Activated CD8-positive, alpha-beta memory T cell treated with anti-CD3 and anti-CD28 coated beads, Interleukin-2, amount 50 U/mL, for 1 hour (primary cell): ENCODE measurements at regions not wholly inside any gene's neighbourhood (a gene's known extent, or its start where the extent isn't known, plus 50 kb on each side); places are given as distances from the start of the nearest gene placed in this dataset.
"Not testable (repeated sequence)": the region's sequence is repeated elsewhere in the genome, so short reads cannot be mapped to it uniquely, and the experiment has no call there.

Experiments
- DNase-seq: peaks from one replicate; pipeline ENCODE4 v3.0.0-alpha.2; 2020; ENCODE audit errors: extremely low read depth

DNA sequence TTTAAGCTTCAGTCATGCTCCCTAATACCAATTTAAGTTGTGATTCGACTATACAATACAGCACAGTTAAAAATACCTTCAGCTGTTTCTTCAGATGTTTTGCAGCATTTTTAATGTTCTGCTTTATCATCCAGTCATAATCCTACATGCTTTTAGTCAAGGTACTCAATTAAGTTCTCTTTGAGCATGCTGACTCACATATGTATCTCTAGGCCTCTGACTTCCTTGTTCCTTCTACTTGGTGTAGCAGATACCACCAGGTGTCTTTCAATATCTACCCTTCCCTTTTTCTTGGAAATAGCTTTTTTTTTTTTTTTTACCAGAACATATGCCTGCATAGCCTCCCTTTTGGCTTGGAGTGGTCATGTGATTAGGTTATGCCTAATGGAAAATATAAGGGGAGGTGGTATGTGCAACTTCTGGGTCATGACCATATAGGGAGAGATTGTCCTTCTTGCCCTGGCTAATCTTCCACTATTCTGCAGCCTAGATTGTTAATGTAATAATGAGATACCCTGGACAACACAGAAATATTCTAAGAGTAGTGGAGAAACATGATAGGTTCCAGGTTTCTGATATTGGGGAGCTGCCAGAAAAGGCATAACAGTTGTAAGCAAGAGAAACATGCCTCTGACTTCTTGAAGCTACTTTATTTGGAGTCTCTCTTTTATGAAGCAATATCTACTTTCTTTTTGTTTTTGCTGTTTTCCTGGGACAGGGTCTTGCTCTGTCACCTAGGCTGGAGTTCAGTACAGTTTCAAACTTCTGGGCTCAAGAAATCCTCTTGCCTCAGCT lies 737.2 kb upstream of the SLIT2 start:
- no peak for DNase-seq

GRCh38 chr4:19512086-19512485 lies 739.6 kb upstream of the SLIT2 start:
- no peak for DNase-seq

DNA sequence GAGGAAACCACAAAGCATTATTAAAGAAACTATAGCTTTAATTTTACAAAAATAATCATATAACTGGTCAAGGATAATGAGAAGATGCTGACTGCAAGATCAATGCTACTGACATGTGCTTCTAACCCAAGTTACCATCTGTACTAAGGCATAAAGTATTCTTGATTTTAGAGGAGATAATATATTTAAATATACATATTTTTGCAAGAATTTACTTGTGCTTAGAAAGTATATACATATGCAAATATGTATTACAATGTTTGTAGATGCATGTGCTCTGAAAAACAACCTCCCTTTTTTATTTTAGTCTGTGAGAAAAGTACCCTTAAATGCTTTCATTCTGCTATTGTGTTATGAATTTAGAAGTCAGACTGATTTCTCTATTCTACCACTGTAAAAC lies 740.7 kb upstream of the SLIT2 start:
- no peak for DNase-seq

DNA sequence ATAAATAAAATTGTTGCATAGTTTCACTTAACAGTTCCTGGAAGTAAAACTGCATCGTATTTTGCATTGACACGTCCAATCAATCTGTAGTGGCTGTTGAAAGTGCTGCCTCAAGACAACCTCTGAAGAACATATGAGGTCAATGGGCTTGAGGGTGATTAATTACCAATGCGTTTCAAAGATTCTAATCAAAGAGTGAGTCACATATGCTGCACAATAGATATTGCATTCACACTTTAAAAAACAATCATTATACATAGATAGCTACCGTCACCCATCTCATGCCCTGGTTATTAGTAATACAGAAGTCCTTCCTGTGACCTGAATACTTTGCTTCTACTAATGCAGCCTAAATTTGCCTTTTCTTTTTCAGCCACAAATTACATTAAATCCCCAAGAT lies 743.3 kb upstream of the SLIT2 start:
- no peak for DNase-seq

- no peak for DNase-seq
These were observed 754.0 kb upstream of the SLIT2 start for GRCh38 chr4:19497705-19498104.

GRCh38 chr4:19496756-19497155 lies 754.9 kb upstream of the SLIT2 start:
- no peak for DNase-seq

DNA sequence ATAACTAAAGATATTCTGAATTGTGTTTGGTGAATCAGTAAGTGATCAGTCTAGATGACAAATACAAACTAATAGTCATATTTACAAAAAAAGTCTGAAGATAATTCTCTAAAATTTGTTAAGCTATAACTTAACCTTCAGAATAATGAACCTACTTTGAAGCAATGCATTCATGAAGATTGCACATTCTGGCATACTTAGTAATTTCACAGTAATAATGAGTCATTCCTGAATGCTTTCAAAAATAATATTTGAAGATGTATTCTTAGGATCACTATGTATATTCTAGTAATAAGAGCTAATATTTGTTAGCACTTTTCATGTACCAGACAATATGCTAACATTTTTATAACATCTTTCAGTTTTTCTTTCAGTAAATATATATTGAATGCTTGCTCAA lies 756.7 kb upstream of the SLIT2 start:
- DNase-seq: no peak

- no peak for DNase-seq
These were observed 759.1 kb upstream of the SLIT2 start for GRCh38 chr4:19492606-19493005.

DNA sequence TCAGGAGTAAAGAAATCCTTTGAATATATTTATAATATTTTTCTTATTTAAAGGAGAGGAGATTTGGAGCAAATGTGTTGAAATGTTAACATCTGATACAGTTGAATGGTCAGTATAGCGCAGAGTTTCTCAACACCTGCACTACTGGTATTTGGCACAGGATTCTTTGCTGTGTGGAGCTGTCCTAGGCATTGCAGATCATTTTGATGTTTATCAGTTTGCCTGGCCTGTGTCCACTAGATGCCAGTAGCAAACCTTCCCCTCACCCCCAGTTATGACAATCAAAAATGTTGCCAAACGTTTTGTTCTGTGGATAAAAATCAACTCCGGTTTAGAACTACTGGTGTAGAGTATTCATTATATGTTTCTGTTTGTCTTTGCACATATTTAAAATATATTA lies 765.3 kb upstream of the SLIT2 start:
- DNase-seq: no peak

DNA sequence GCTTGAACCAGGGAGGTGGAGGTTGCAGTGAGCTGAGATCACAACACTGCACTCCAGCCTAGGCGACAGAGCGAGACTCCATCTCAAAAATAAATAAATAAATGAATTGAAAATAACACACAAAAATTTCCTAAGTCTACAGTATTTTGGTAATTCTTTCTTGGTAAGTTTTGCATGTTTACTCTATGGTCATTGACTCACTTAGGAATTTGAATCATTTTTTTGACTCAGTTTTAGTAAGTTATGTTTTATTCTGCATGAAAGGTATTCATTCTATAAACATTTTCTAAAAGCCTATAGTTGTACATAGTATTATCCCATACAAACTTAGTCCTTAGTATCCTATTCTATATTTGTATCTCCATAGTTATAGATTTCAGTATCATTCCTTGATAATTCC lies 772.9 kb upstream of the SLIT2 start:
- no peak for DNase-seq

- no peak for DNase-seq
These were observed 778.1 kb upstream of the SLIT2 start for GRCh38 chr4:19473569-19473968.

DNA sequence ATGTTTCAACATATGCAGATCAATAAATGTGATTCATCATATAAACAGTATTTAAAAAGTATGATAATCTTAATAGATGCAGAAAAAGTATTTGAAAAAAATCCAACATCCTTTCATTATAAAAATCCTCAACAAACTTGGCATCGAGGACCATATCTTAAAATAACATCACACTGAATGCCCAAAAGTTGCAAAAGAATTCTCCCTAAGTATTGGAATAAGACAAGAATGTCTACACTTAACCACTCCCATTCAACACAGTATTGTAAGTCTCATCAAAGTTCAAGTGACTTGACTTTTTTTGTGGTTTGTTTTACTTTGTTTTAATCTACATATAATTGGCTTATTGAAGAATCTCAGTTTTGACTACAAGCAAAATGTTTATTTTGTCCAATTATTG lies 779.0 kb upstream of the SLIT2 start:
- DNase-seq: no peak

- DNase-seq: not testable (repeated sequence)
These were observed 781.7 kb upstream of the SLIT2 start for GRCh38 chr4:19470001-19470400.

DNA sequence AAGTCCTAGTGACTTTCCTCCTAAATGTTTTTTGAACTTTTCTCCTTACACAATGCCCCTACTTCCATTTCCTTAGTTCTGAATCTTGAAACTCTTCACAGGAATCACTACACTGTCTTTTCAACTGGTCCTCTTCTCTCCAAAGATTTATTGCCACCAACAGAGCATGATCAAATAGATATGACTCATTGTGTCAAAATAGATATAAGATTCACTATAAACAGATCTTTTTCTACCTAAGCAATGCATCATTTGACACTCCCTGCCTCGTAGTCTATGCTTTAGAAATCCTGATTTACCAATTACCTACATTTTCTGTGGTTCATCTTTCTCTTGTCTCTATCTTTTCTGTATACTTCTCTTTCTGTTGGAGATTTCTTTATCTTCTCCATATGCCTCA lies 789.6 kb upstream of the SLIT2 start:
- no peak for DNase-seq

DNA sequence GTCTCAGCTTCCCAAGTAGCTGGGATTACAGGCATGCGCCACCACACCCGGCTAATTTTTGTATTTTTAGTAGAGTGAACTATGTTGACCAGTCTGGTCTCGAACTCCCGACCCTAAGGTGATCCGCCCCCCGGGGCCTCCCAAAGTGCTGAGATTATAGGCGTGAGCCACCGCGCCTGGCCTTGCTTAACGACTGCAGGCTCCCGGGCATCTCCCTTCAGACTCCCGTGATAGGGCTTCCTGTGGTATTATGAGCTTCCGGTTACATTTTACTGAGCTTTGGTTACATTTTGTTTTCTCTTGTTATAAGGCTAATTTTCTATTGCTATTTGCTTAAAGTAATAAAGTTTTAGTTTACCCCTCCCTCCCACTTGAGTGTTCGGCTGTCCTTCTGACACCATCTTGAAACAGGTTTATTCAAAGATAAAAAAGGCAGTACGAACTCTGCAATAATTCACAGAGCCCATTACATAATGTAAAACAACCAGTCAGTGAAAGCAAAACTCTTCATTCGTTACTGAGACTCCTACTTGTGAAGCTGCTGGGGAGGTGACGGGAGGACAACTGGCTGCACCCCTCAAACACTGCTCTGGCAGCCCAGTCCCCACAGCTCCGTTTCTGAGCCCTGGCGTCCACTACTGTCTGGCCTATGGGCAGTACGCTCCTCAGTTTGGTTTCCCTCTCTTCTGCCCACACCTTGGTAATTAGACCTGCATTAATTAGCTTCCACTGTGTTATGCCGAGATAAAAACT lies 795.7 kb upstream of the SLIT2 start:
- DNase-seq: no peak

DNA sequence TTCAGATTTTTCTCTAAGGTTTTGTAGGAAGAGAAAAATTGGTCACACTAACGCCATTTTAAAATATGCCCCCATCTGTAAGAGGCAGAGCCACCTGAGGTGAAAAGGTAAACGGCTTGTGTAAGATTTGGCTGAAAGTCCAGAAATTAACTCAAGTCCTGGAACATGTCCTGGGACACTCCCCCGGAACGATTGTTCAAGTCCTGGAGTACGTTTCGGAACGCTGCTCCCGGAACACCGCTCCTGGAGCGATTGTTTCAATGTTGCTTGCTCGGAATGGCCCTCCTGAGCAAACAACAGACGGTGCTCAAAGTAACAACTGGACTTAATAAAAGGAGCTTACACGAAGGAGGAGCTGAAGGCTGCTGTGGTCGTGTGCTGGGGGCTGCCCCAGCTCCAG lies 796.5 kb upstream of the SLIT2 start:
- DNase-seq: no peak

DNA sequence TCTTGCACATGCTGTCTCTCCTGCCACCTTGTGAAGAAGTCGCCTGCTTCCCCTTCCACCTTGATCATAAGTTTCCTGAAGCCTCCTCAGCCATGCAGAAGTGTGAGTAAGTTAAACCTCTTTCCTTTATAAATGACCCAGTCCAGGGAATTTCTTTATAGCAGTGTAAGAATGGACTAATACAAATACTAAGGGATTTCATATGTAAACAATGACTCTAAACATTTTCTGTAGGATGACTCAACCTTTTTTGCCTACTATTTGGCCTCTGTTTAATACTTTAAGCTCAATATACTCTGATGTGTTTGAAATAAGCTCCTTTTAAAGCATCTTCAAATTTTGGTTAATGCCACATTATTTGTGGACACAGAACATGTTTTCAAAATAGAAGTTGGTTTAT lies 813.5 kb upstream of the SLIT2 start:
- DNase-seq: no peak

DNA sequence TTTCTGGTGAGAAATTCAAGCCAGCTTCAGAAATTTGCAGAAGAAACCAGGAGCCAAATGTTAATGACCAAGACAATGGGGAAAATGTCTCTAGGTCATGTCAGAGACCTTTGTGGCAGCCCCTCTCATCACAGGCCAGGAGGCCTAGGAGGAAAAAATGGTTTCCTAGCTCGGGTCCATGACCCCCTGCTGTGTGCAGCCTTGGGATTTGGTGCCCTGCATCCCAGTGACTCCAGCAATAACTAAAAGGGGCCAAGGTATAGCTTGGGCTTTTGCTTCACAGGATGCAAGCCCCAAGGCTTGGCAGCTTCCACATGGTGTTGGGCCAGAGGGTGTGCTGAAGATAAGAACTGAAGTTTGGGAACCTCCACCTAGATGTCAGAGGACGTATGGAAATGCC lies 814.7 kb upstream of the SLIT2 start:
- DNase-seq: no peak

- DNase-seq: no peak
These were observed 822.0 kb upstream of the SLIT2 start for GRCh38 chr4:19429684-19430083.

- DNase-seq: no peak
These were observed 826.6 kb upstream of the SLIT2 start for GRCh38 chr4:19425146-19425545.

DNA sequence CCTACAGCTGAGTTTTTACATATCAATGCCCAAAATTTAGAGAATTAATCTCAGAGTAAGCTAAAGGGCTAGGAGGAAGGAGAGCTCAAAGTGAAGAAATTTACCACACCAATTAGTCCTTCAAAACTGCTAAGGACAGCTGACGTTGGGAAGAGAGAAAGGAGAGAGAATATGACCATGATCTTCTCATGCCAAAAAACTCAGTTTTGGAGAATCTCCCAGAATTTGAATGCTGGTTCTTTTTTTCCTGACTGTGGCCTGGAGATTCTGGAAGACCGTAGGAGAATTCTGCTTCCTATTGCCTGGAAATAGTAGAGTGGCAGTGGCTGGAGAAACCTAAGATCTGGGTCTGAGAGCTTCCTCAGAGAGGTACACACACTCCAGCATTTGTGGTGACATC lies 834.4 kb upstream of the SLIT2 start:
- no peak for DNase-seq

GRCh38 chr4:19416146-19416545 lies 835.6 kb upstream of the SLIT2 start:
- no peak for DNase-seq

- DNase-seq: no peak
These were observed 843.2 kb upstream of the SLIT2 start for GRCh38 chr4:19408490-19408889.

DNA sequence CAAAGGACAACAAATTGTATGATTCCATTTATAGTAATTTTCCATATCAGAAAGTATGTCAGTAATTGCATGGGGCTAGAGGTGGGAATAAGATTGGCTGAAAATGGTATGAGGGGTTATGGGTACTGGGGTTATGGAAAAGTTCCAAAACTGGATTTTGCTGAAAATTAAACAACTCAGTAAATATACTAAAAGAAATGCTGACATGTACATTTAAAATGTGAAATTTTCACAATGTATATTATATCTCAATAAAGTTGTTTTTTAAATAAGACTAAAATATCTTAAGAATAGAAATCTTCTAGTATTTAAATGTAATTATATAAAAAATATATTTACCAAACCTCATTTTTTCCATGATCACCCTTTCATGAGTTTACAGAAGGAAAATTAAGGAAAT lies 844.9 kb upstream of the SLIT2 start:
- DNase-seq: no peak
